NCI-H526 treated with DMSO at 0.1 percent for 48 hours (cell line): ENCODE measurements at regions not wholly inside any gene's neighbourhood (a gene's known extent, or its start where the extent isn't known, plus 50 kb on each side); places are given as distances from the start of the nearest gene placed in this dataset.

Experiments
- DNase-seq: peaks from one replicate; lab custom pipeline; 2025; lab: John Stamatoyannopoulos, UW

- DNase-seq = no peak
Measured at GRCh38 chr6:139852488-139853140, 478.2 kb upstream of the CITED2 start.

GRCh38 chr6:139852067-139852466 is 477.6 kb upstream of the CITED2 start:
- DNase-seq = no peak

- no peak for DNase-seq
Measured at GRCh38 chr6:139851206-139851605, 476.8 kb upstream of the CITED2 start.

- DNase-seq = no peak
Measured at GRCh38 chr6:139850512-139850911, 476.1 kb upstream of the CITED2 start.

GRCh38 chr6:139847457-139847813 is 473.0 kb upstream of the CITED2 start:
- DNase-seq = no peak

- DNase-seq = peak; percentile 79
Measured at GRCh38 chr6:139846538-139847456, 472.3 kb upstream of the CITED2 start.

GRCh38 chr6:139844907-139845306 is 470.5 kb upstream of the CITED2 start:
- no peak for DNase-seq

- DNase-seq = peak; percentile 26
Measured at GRCh38 chr6:139841794-139842215, 467.4 kb upstream of the CITED2 start.

GRCh38 chr6:139839506-139840156 is 465.2 kb upstream of the CITED2 start:
- DNase-seq = no peak

- DNase-seq = no peak
Measured at GRCh38 chr6:139834232-139834631, 459.8 kb upstream of the CITED2 start.

- no peak for DNase-seq
Measured at GRCh38 chr6:139833592-139833991, 459.1 kb upstream of the CITED2 start.

GRCh38 chr6:139832493-139833305 is 458.3 kb upstream of the CITED2 start:
- DNase-seq = no peak

- no peak for DNase-seq
Measured at GRCh38 chr6:139829576-139829975, 455.1 kb upstream of the CITED2 start.

- no peak for DNase-seq
Measured at GRCh38 chr6:139828751-139829519, 454.5 kb upstream of the CITED2 start.

- DNase-seq = no peak
Measured at GRCh38 chr6:139825935-139826374, 451.5 kb upstream of the CITED2 start.

GRCh38 chr6:139824864-139825263 is 450.4 kb upstream of the CITED2 start:
- DNase-seq = no peak

- no peak for DNase-seq
Measured at GRCh38 chr6:139823808-139824126, 449.3 kb upstream of the CITED2 start.

- DNase-seq = no peak
Measured at GRCh38 chr6:139823099-139823807, 448.8 kb upstream of the CITED2 start.

GRCh38 chr6:139821676-139822223 is 447.3 kb upstream of the CITED2 start:
- no peak for DNase-seq

GRCh38 chr6:139820210-139820609 is 445.8 kb upstream of the CITED2 start:
- DNase-seq = no peak
